Keratinocyte (primary cell): ENCODE measurements at regions not wholly inside any gene's neighbourhood (a gene's known extent, or its start where the extent isn't known, plus 50 kb on each side); places are given as distances from the start of the nearest gene placed in this dataset.

Experiments used
- EZH2 ChIP-seq: IDR thresholded peaks from one replicate; pipeline ENCODE4 v1.6.1; 2012; ENCODE audit warnings: inconsistent platforms, mild to moderate bottlenecking, low read length, moderate library complexity
- TF ChIP-seq, protein P1 (sequence below), 3 experiments: IDR thresholded peaks in 1 of 3; conservative IDR thresholded peaks in 1 of 3; optimal IDR thresholded peaks in 1 of 3; 2 replicates in 2 of 3; 3 replicates in 1 of 3; pipeline versions ENCODE3 to v1.5.1; 2011; ENCODE audit warnings: low read length in 3 of 3, mild to moderate bottlenecking in 3 of 3, moderate library complexity in 2 of 3, control low read depth in 1 of 3, inconsistent platforms in 1 of 3; ENCODE audit not compliant: insufficient read depth in 2 of 3; ENCODE audit errors: extremely low read depth in 1 of 3

DNA sequence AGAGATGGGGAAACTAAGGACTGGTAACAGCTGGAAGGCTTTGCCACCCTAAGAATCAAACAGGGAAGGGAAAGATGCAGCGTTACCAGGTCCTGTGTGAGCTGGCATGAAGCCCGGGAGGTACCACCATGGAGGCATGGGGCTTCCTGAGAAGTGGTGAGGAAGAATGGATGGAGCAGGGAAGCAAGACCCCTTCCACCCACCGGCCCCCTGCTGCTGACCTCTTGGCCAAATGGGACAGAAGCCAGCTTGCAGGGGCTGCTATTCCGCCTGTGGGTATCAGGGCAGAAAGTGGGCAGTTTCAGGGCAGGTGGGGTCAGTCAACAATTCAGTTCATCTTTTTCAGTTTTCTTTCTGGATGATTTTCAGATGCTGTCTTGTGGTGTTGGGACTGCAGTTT lies 1099.9 kb downstream of the TBC1D22A start:
- TF ChIP-seq EZH2, result no peak
- TF ChIP-seq, protein P1, sequence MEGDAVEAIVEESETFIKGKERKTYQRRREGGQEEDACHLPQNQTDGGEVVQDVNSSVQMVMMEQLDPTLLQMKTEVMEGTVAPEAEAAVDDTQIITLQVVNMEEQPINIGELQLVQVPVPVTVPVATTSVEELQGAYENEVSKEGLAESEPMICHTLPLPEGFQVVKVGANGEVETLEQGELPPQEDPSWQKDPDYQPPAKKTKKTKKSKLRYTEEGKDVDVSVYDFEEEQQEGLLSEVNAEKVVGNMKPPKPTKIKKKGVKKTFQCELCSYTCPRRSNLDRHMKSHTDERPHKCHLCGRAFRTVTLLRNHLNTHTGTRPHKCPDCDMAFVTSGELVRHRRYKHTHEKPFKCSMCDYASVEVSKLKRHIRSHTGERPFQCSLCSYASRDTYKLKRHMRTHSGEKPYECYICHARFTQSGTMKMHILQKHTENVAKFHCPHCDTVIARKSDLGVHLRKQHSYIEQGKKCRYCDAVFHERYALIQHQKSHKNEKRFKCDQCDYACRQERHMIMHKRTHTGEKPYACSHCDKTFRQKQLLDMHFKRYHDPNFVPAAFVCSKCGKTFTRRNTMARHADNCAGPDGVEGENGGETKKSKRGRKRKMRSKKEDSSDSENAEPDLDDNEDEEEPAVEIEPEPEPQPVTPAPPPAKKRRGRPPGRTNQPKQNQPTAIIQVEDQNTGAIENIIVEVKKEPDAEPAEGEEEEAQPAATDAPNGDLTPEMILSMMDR (optimal IDR thresholded peaks at IDR 0.05 in 1 of 3, IDR thresholded peaks at IDR 0.05 in 1 of 3, conservative IDR thresholded peaks at IDR 0.05 in 1 of 3; ENCODE audit: extremely low read depth in 1 of 3, insufficient read depth in 2 of 3, low read length in 3 of 3), result no peak
